ENCODE measurements at regions not wholly inside any gene's neighbourhood (a gene's known extent, or its start where the extent isn't known, plus 50 kb on each side); places are given as distances from the start of the nearest gene placed in this dataset.

DNA sequence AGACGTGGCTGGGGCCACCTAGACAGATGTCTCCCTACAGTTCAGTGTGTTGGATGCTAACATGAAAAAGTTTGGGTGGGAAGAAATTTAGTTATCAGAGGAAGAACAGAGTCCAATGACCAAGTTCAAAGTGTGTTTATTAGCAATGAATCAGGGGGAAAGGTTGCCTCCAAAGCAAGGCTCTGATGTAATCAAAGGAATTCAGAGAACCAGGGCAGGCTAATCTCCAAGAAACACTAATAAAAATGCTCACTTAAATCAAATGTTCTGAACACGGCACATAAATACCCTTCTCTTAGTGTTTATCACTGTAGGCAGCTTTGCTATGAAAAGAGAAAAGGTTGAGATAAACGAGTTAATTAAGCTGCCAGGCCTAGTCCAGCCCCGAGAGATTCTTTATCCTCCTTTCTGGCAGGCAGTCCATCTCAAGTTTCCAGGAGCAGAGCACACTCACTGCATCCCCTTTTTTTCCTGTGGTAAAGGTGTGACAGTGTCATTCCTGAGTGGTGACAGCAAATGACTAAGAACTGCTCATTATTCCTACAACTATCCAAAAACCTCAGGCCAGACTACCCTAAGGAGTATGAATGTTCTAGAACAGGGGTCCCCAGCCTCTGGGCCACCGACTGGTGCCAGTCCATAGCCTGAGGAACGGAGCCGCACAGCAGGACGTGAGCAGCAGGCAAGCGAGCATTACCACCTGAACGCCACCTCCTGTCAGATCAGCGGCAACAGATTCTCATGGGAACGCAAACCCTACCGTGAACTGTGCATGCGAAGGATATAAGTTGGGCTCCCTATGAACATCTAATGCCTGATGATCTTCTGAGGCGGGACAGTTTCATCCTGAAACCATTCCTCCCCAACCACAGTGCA is 66.9 kb upstream of the FHIP2A start (continued):
- TF ChIP-seq, protein P1, sequence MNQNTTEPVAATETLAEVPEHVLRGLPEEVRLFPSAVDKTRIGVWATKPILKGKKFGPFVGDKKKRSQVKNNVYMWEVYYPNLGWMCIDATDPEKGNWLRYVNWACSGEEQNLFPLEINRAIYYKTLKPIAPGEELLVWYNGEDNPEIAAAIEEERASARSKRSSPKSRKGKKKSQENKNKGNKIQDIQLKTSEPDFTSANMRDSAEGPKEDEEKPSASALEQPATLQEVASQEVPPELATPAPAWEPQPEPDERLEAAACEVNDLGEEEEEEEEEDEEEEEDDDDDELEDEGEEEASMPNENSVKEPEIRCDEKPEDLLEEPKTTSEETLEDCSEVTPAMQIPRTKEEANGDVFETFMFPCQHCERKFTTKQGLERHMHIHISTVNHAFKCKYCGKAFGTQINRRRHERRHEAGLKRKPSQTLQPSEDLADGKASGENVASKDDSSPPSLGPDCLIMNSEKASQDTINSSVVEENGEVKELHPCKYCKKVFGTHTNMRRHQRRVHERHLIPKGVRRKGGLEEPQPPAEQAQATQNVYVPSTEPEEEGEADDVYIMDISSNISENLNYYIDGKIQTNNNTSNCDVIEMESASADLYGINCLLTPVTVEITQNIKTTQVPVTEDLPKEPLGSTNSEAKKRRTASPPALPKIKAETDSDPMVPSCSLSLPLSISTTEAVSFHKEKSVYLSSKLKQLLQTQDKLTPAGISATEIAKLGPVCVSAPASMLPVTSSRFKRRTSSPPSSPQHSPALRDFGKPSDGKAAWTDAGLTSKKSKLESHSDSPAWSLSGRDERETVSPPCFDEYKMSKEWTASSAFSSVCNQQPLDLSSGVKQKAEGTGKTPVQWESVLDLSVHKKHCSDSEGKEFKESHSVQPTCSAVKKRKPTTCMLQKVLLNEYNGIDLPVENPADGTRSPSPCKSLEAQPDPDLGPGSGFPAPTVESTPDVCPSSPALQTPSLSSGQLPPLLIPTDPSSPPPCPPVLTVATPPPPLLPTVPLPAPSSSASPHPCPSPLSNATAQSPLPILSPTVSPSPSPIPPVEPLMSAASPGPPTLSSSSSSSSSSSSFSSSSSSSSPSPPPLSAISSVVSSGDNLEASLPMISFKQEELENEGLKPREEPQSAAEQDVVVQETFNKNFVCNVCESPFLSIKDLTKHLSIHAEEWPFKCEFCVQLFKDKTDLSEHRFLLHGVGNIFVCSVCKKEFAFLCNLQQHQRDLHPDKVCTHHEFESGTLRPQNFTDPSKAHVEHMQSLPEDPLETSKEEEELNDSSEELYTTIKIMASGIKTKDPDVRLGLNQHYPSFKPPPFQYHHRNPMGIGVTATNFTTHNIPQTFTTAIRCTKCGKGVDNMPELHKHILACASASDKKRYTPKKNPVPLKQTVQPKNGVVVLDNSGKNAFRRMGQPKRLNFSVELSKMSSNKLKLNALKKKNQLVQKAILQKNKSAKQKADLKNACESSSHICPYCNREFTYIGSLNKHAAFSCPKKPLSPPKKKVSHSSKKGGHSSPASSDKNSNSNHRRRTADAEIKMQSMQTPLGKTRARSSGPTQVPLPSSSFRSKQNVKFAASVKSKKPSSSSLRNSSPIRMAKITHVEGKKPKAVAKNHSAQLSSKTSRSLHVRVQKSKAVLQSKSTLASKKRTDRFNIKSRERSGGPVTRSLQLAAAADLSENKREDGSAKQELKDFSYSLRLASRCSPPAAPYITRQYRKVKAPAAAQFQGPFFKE (tag by site-specific recombination; IDR thresholded peaks at IDR 0.05; ENCODE audit: borderline replicate concordance), result no peak
- no peak for TF ChIP-seq ZNF792 (tag by site-specific recombination; IDR thresholded peaks at IDR 0.05)
- no peak for TF ChIP-seq ZNF292 (tag by site-specific recombination; IDR thresholded peaks at IDR 0.05; ENCODE audit: borderline replicate concordance, low read depth)
- TF ChIP-seq, protein P2, sequence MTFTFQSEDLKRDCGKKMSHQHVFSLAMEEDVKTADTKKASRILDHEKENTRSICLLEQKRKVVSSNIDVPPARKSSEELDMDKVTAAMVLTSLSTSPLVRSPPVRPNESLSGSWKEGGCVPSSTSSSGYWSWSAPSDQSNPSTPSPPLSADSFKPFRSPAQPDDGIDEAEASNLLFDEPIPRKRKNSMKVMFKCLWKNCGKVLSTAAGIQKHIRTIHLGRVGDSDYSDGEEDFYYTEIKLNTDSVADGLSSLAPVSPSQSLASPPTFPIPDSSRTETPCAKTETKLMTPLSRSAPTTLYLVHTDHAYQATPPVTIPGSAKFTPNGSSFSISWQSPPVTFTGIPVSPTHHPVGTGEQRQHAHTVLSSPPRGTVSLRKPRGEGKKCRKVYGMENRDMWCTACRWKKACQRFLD (tag by site-specific recombination; IDR thresholded peaks at IDR 0.05), result no peak
- peak; percentile 70 for TF ChIP-seq ZNF335 (tag by site-specific recombination; conservative IDR thresholded peaks at IDR 0.05)
- peak; percentile 65; the same call in 1 of the 2 replicates for TF ChIP-seq OVOL3 (tag by site-specific recombination; IDR thresholded peaks at IDR 0.05)
- no peak for TF ChIP-seq ZNF473 (tag by site-specific recombination; IDR thresholded peaks at IDR 0.05)
- TF ChIP-seq ZFHX2 (tag by site-specific recombination; conservative IDR thresholded peaks at IDR 0.05), result no peak
- TF ChIP-seq ZBTB1 (tag by site-specific recombination; IDR thresholded peaks at IDR 0.05), result no peak
- no peak for TF ChIP-seq ZNF24 (tag by site-specific recombination; IDR thresholded peaks at IDR 0.05)
- peak; percentile 35 for TF ChIP-seq ZBTB8A (tag by site-specific recombination; IDR thresholded peaks at IDR 0.05)
- TF ChIP-seq ZFP41 (tag by site-specific recombination; IDR thresholded peaks at IDR 0.05; ENCODE audit: borderline replicate concordance), result no peak
- TF ChIP-seq ZNF202 (tag by site-specific recombination; IDR thresholded peaks at IDR 0.05; ENCODE audit: borderline replicate concordance), result no peak
- TF ChIP-seq ZNF10 (tag by site-specific recombination; IDR thresholded peaks at IDR 0.05), result peak; percentile 56
- TF ChIP-seq, protein P3, sequence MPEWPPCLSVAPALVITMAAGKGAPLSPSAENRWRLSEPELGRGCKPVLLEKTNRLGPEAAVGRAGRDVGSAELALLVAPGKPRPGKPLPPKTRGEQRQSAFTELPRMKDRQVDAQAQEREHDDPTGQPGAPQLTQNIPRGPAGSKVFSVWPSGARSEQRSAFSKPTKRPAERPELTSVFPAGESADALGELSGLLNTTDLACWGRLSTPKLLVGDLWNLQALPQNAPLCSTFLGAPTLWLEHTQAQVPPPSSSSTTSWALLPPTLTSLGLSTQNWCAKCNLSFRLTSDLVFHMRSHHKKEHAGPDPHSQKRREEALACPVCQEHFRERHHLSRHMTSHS (tag by site-specific recombination; IDR thresholded peaks at IDR 0.05), result no peak
- TF ChIP-seq ZNF670 (tag by site-specific recombination; IDR thresholded peaks at IDR 0.05; ENCODE audit: low read depth), result no peak
- TF ChIP-seq ZNF830 (tag by site-specific recombination; IDR thresholded peaks at IDR 0.05; ENCODE audit: low read depth), result no peak
- TF ChIP-seq ZNF426 (tag by site-specific recombination; IDR thresholded peaks at IDR 0.05), result no peak
- peak; percentile 70 for TF ChIP-seq SCRT2 (tag by site-specific recombination; IDR thresholded peaks at IDR 0.05)
- no peak for TF ChIP-seq KLF9 (tag by site-specific recombination; IDR thresholded peaks at IDR 0.05; ENCODE audit: low read depth)
- no peak for TF ChIP-seq RBAK (tag by site-specific recombination; IDR thresholded peaks at IDR 0.05)
- TF ChIP-seq ZNF223 (tag by site-specific recombination; IDR thresholded peaks at IDR 0.05), result no peak
- 0 out of 2 replicates have a peak, but pooled peaks have one; percentile 19 for TF ChIP-seq ZNF610 (tag by site-specific recombination; IDR thresholded peaks at IDR 0.05; ENCODE audit: borderline replicate concordance)
- TF ChIP-seq ZNF23 (tag by site-specific recombination; IDR thresholded peaks at IDR 0.05; ENCODE audit: borderline replicate concordance), result no peak
- TF ChIP-seq, protein P4, sequence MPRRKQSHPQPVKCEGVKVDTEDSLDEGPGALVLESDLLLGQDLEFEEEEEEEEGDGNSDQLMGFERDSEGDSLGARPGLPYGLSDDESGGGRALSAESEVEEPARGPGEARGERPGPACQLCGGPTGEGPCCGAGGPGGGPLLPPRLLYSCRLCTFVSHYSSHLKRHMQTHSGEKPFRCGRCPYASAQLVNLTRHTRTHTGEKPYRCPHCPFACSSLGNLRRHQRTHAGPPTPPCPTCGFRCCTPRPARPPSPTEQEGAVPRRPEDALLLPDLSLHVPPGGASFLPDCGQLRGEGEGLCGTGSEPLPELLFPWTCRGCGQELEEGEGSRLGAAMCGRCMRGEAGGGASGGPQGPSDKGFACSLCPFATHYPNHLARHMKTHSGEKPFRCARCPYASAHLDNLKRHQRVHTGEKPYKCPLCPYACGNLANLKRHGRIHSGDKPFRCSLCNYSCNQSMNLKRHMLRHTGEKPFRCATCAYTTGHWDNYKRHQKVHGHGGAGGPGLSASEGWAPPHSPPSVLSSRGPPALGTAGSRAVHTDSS (tag by site-specific recombination; IDR thresholded peaks at IDR 0.05), result no peak
- TF ChIP-seq SCRT1 (tag by site-specific recombination; IDR thresholded peaks at IDR 0.05; ENCODE audit: borderline replicate concordance), result 0 out of 2 replicates have a peak, but pooled peaks have one; percentile 6
- TF ChIP-seq ZBTB17 (tag by site-specific recombination; IDR thresholded peaks at IDR 0.05), result peak; percentile 89
- no peak for TF ChIP-seq ZNF785 (tag by site-specific recombination; IDR thresholded peaks at IDR 0.05)
- TF ChIP-seq ZNF391 (tag by site-specific recombination; IDR thresholded peaks at IDR 0.05; ENCODE audit: borderline replicate concordance, low read depth), result no peak
- no peak for TF ChIP-seq YY1 (tag by site-specific recombination; IDR thresholded peaks at IDR 0.05)
- TF ChIP-seq ZNF146 (tag by site-specific recombination; IDR thresholded peaks at IDR 0.05), result no peak
- TF ChIP-seq ZNF514 (tag by site-specific recombination; IDR thresholded peaks at IDR 0.05), result no peak
